ENCODE measurements at regions not wholly inside any gene's neighbourhood (a gene's known extent, or its start where the extent isn't known, plus 50 kb on each side); places are given as distances from the start of the nearest gene placed in this dataset.

DNA sequence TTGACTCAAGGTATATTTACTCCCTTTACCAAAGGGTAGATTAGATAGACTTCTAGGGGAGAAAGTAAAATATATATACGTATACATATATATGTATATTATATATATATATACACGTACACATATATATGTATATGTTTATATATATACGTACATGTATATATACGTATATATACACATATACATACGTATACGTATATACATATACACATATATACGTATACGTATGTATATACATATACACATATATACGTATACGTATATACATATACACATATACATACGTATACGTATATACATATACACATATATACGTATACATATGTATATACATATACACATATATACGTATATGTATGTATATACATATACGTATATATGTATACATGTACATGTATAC, 430.5 kb upstream of the ANO3 start:
- H3K27me3 ChIP-seq (ENCODE audit: control insufficient read depth, insufficient read depth, low read length) = no peaks in the 10 kb centered on the region
- no peak for DNase-seq (ENCODE audit: low read depth, low spot score)
- intact Hi-C loops (cut with micrococcal nuclease; ENCODE audit: unreplicated experiment) = no loop called here
- TF ChIP-seq POLR2AphosphoS5 (IDR thresholded peaks at IDR 0.05; ENCODE audit: low read depth, low read length) (no peak), TCF7L2 (IDR thresholded peaks at IDR 0.05; ENCODE audit: low read depth, low read length) (no peak), SIN3A (IDR thresholded peaks at IDR 0.05; ENCODE audit: borderline replicate concordance, insufficient read depth, low read depth, low read length) (no peak)
- TF ChIP-seq, protein P1, sequence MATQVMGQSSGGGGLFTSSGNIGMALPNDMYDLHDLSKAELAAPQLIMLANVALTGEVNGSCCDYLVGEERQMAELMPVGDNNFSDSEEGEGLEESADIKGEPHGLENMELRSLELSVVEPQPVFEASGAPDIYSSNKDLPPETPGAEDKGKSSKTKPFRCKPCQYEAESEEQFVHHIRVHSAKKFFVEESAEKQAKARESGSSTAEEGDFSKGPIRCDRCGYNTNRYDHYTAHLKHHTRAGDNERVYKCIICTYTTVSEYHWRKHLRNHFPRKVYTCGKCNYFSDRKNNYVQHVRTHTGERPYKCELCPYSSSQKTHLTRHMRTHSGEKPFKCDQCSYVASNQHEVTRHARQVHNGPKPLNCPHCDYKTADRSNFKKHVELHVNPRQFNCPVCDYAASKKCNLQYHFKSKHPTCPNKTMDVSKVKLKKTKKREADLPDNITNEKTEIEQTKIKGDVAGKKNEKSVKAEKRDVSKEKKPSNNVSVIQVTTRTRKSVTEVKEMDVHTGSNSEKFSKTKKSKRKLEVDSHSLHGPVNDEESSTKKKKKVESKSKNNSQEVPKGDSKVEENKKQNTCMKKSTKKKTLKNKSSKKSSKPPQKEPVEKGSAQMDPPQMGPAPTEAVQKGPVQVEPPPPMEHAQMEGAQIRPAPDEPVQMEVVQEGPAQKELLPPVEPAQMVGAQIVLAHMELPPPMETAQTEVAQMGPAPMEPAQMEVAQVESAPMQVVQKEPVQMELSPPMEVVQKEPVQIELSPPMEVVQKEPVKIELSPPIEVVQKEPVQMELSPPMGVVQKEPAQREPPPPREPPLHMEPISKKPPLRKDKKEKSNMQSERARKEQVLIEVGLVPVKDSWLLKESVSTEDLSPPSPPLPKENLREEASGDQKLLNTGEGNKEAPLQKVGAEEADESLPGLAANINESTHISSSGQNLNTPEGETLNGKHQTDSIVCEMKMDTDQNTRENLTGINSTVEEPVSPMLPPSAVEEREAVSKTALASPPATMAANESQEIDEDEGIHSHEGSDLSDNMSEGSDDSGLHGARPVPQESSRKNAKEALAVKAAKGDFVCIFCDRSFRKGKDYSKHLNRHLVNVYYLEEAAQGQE (IDR thresholded peaks at IDR 0.05; ENCODE audit: insufficient read depth in 1 of 2, low read depth in 2 of 2, low read length in 1 of 2) = no peak
- TF ChIP-seq, protein P2, sequence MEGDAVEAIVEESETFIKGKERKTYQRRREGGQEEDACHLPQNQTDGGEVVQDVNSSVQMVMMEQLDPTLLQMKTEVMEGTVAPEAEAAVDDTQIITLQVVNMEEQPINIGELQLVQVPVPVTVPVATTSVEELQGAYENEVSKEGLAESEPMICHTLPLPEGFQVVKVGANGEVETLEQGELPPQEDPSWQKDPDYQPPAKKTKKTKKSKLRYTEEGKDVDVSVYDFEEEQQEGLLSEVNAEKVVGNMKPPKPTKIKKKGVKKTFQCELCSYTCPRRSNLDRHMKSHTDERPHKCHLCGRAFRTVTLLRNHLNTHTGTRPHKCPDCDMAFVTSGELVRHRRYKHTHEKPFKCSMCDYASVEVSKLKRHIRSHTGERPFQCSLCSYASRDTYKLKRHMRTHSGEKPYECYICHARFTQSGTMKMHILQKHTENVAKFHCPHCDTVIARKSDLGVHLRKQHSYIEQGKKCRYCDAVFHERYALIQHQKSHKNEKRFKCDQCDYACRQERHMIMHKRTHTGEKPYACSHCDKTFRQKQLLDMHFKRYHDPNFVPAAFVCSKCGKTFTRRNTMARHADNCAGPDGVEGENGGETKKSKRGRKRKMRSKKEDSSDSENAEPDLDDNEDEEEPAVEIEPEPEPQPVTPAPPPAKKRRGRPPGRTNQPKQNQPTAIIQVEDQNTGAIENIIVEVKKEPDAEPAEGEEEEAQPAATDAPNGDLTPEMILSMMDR (IDR thresholded peaks at IDR 0.05) = no peak
- no peak overlapping the region for H3K27ac ChIP-seq (ENCODE audit: low read length)
- in situ Hi-C loops (cut with HindIII; ENCODE audit: low pct_unique_long_range_greater_than_20kb, low sequenced_read_pairs) = no loop called here
- H3K4me1 ChIP-seq (ENCODE audit: control insufficient read depth, insufficient read depth, low read length) = no peaks in the 10 kb centered on the region
- BruUV-seq (replicated peaks) = no TSS peak
- H3K36me3 ChIP-seq (ENCODE audit: control insufficient read depth, insufficient read depth, low read length) = no peaks in the 10 kb centered on the region
- ChIA-PET POLR2A (no interaction called here), CTCF (no interaction called here)
- H3K9me3 ChIP-seq (ENCODE audit: control insufficient read depth, insufficient read depth, low read depth, low read length) = no peaks in the 10 kb centered on the region
- no peak for ATAC-seq
- no peak overlapping the region for H3K4me3 ChIP-seq (ENCODE audit: low read depth in 2 of 2, low read length in 2 of 2)

DNA sequence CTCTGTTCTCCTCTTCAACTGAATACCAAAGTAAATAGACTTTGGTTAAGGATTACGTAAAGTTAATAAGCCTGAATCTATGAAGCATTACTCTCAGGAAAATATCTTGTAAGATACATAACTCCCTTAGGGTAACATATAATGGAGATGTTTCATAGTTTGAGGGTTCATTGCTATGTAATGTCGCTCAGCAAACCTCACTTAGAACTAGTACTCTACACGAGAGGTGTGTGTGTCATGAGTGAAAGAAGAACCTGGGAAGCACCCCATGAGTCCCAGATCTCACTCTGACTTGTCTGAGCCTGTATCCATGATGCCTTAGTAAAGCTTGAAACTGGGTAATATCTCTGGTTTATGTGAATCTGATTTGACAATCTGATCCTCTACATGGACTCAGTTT, 429.5 kb upstream of the ANO3 start:
- ChIA-PET CTCF (no interaction called here), POLR2A (no interaction called here)
- H3K4me3 ChIP-seq (ENCODE audit: low read depth in 2 of 2, low read length in 2 of 2) = no peak overlapping the region
- H3K36me3 ChIP-seq (ENCODE audit: control insufficient read depth, insufficient read depth, low read length) = no peaks in the 10 kb centered on the region
- ATAC-seq (no peak), DNase-seq (ENCODE audit: low read depth, low spot score) (no peak)
- no peak overlapping the region for H3K27ac ChIP-seq (ENCODE audit: low read length)
- no TSS peak for BruUV-seq (replicated peaks)
- in situ Hi-C loops (cut with HindIII; ENCODE audit: low pct_unique_long_range_greater_than_20kb, low sequenced_read_pairs) = no loop called here
- no peaks in the 10 kb centered on the region for H3K27me3 ChIP-seq (ENCODE audit: control insufficient read depth, insufficient read depth, low read length)
- H3K9me3 ChIP-seq (ENCODE audit: control insufficient read depth, insufficient read depth, low read depth, low read length) = no peaks in the 10 kb centered on the region
- no peaks in the 10 kb centered on the region for H3K4me1 ChIP-seq (ENCODE audit: control insufficient read depth, insufficient read depth, low read length)
- intact Hi-C loops (cut with micrococcal nuclease; ENCODE audit: unreplicated experiment) = no loop called here
- TF ChIP-seq, protein P1 (IDR thresholded peaks at IDR 0.05; ENCODE audit: insufficient read depth in 1 of 2, low read depth in 2 of 2, low read length in 1 of 2) = no peak
- TF ChIP-seq SIN3A (IDR thresholded peaks at IDR 0.05; ENCODE audit: borderline replicate concordance, insufficient read depth, low read depth, low read length) (no peak), POLR2AphosphoS5 (IDR thresholded peaks at IDR 0.05; ENCODE audit: low read depth, low read length) (no peak), TCF7L2 (IDR thresholded peaks at IDR 0.05; ENCODE audit: low read depth, low read length) (no peak)
- TF ChIP-seq, protein P2 (IDR thresholded peaks at IDR 0.05) = no peak
